HG03442 (cell line): ENCODE measurements at regions not wholly inside any gene's neighbourhood (a gene's known extent, or its start where the extent isn't known, plus 50 kb on each side); places are given as distances from the start of the nearest gene placed in this dataset.

Source experiments
- ATAC-seq: cut with Tn5 transposase; IDR thresholded peaks from one replicate; pipeline ENCODE4 v1.9.1; 2021; ENCODE audit warnings: mild to moderate bottlenecking, moderate library complexity; ENCODE audit not compliant: unreplicated experiment

- ATAC-seq, result no peak
Observed at GRCh38 chr2:2755990-2756389, 424.9 kb upstream of the MYT1L start.

GRCh38 chr2:2754940-2755339 is 423.9 kb upstream of the MYT1L start:
- no peak for ATAC-seq

- ATAC-seq, result no peak
Observed at GRCh38 chr2:2751715-2752315, 420.7 kb upstream of the MYT1L start.

GRCh38 chr2:2750867-2751714 is 420.0 kb upstream of the MYT1L start:
- no peak for ATAC-seq

- ATAC-seq, result no peak
Observed at GRCh38 chr2:2749206-2749598, 418.1 kb upstream of the MYT1L start.

- ATAC-seq, result no peak
Observed at GRCh38 chr2:2748399-2749205, 417.5 kb upstream of the MYT1L start.

- ATAC-seq, result no peak
Observed at GRCh38 chr2:2747797-2748301, 416.8 kb upstream of the MYT1L start.

- ATAC-seq, result no peak
Observed at GRCh38 chr2:2746731-2747130, 415.7 kb upstream of the MYT1L start.

GRCh38 chr2:2744958-2745715 is 414.1 kb upstream of the MYT1L start:
- ATAC-seq, result no peak

- ATAC-seq, result no peak
Observed at GRCh38 chr2:2744107-2744506, 413.0 kb upstream of the MYT1L start.

- ATAC-seq, result no peak
Observed at GRCh38 chr2:2743164-2743571, 412.1 kb upstream of the MYT1L start.

- no peak for ATAC-seq
Observed at GRCh38 chr2:2742726-2743125, 411.7 kb upstream of the MYT1L start.

- no peak for ATAC-seq
Observed at GRCh38 chr2:2740238-2740775, 409.2 kb upstream of the MYT1L start.

- no peak for ATAC-seq
Observed at GRCh38 chr2:2739231-2739795, 408.2 kb upstream of the MYT1L start.

- ATAC-seq, result no peak
Observed at GRCh38 chr2:2738684-2739083, 407.6 kb upstream of the MYT1L start.

- ATAC-seq, result no peak
Observed at GRCh38 chr2:2738276-2738675, 407.2 kb upstream of the MYT1L start.

- ATAC-seq, result no peak
Observed at GRCh38 chr2:2735041-2735440, 404.0 kb upstream of the MYT1L start.

GRCh38 chr2:2734308-2734707 is 403.2 kb upstream of the MYT1L start:
- no peak for ATAC-seq

GRCh38 chr2:2733818-2734217 is 402.7 kb upstream of the MYT1L start:
- no peak for ATAC-seq
